Uterus (tissue), 2 donors: ENCODE measurements at regions not wholly inside any gene's neighbourhood (a gene's known extent, or its start where the extent isn't known, plus 50 kb on each side); places are given as distances from the start of the nearest gene placed in this dataset.

Experiments used
- CTCF ChIP-seq, 4 experiments: fragments of 200-600 bp in 2 of 4; fragments of 450-650 bp in 2 of 4; sonication (generic) in 2 of 4; IDR thresholded peaks; one replicate each; pipeline ENCODE4 v1.5.1; 2016 to 2019; ENCODE audit warnings: antibody characterized with exemption in 4 of 4, mild to moderate bottlenecking in 2 of 4, moderate library complexity in 1 of 4
- POLR2A ChIP-seq, 2 donors: fragments of 450-650 bp; IDR thresholded peaks; one replicate each; pipeline ENCODE4 v1.6.1; 2016; ENCODE audit warnings: antibody characterized with exemption in 2 of 2, mild to moderate bottlenecking in 1 of 2, moderate library complexity in 1 of 2

- TF ChIP-seq CTCF (IDR thresholded peaks at IDR 0.05) (no peak), POLR2A (IDR thresholded peaks at IDR 0.05) (no peak)
These were observed 578.8 kb upstream of the PFKP start for GRCh38 chr10:2488446-2489005.
